Fibroblast of villous mesenchyme (primary cell): ENCODE measurements at regions not wholly inside any gene's neighbourhood (a gene's known extent, or its start where the extent isn't known, plus 50 kb on each side); places are given as distances from the start of the nearest gene placed in this dataset.

Source experiments
- DNase-seq: peaks from one replicate; pipeline ENCODE4 v3.0.0-alpha.2; 2010; ENCODE audit warnings: low read depth
- H3K4me3 ChIP-seq: 2 replicates; pipeline ENCODE4 v1.5.1; 2011; ENCODE audit warnings: low read depth, mild to moderate bottlenecking, low read length
- TF ChIP-seq, protein P1 (sequence below): IDR thresholded peaks from 2 replicates; pipeline ENCODE4 v1.5.1; 2012; ENCODE audit warnings: low read depth, mild to moderate bottlenecking, low read length; ENCODE audit not compliant: insufficient read depth

DNA sequence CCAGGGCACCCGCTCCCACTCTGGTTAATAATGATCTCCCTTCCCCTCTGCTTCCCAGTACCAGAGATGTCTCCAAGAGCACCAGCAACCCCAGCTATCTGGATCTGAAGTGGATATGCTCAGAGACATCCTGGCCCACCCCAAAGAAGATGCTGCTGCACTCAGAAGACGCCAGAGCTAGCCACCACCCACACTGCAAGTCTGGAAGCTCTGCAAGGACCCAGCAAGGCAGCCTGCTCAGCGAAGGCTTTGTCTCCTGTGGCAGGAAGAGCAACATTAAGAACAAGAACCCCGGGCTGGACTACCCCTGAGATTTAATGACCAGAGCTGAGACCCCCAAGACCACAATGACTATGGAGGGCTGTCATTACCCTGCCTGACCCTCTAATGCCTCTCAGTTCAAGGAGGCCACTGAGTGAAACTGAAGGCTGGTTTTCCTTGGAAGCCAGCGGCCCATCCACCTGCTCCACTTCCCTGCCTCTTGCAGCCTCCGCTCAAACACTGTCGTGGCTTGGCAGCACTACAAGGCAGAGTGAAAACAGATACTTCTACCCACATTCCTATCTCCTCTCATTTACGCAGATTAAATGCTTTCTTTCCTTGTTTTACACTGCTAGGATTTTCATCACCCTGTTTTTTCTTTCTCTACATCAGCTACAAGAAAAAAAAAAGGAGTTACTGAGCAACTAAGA is 202.2 kb downstream of the SNX10 start:
- DNase-seq, result no peak
- no peak overlapping the region for H3K4me3 ChIP-seq
- TF ChIP-seq, protein P1, sequence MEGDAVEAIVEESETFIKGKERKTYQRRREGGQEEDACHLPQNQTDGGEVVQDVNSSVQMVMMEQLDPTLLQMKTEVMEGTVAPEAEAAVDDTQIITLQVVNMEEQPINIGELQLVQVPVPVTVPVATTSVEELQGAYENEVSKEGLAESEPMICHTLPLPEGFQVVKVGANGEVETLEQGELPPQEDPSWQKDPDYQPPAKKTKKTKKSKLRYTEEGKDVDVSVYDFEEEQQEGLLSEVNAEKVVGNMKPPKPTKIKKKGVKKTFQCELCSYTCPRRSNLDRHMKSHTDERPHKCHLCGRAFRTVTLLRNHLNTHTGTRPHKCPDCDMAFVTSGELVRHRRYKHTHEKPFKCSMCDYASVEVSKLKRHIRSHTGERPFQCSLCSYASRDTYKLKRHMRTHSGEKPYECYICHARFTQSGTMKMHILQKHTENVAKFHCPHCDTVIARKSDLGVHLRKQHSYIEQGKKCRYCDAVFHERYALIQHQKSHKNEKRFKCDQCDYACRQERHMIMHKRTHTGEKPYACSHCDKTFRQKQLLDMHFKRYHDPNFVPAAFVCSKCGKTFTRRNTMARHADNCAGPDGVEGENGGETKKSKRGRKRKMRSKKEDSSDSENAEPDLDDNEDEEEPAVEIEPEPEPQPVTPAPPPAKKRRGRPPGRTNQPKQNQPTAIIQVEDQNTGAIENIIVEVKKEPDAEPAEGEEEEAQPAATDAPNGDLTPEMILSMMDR, result no peak

DNA sequence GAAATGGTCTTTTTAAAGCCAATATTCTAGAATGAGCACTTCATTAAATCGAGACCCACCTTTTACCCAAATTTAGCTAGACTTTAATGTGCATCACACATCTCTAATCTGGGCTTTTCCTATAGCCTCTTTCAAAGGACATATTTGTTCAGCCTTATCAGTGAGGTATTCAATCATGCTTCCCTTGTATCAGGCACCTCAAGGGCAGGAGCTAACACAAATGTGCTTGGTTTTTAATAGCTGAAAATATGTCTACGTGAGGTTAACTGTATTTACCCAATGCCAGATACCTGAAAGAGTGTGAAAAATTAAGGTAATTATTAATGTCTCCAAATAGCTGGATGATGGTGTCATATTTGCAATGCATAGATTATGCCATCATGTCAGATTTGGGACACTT is 203.9 kb downstream of the SNX10 start:
- no peak for DNase-seq
- H3K4me3 ChIP-seq, result no peak overlapping the region
- TF ChIP-seq, protein P1, result no peak

DNA sequence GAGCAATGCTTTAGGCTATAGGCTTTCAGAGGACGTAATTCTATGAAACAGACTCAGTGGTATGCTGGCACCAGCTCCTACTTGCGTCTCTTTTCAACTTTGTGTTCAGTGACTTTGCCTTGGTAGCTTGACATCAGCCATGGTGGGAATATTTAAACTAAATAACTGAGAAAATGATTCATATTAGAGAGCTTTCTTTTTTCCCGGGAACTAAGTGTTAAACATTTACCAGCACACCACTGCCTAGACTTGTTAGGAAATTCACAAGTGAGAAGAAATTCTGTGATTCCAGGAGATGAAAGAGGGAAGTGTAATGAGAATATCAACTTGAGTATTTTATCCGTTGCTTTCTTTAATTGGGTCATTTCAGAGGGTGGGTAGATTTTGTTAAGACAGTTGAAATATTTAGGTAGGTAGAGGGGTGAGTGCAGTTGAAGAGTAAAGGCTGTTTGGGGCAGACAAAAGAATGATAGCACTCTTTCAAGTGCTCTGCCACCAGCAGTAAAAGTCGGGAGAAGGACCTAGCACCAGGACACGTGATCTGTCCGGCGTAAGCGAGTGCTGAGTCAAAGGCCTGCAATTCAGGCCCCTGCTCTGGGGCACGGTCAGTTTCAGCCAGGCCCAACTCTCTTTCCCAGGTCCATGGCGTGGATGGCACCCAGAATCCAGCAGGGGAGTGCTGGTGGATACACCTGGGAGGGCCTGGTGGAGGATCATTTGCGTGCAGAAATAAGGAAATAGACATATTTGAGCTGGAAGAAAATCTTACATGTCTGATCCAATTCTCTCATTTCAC is 206.3 kb downstream of the SNX10 start:
- H3K4me3 ChIP-seq, result no peak overlapping the region
- TF ChIP-seq, protein P1, result no peak
- DNase-seq, result no peak

DNA sequence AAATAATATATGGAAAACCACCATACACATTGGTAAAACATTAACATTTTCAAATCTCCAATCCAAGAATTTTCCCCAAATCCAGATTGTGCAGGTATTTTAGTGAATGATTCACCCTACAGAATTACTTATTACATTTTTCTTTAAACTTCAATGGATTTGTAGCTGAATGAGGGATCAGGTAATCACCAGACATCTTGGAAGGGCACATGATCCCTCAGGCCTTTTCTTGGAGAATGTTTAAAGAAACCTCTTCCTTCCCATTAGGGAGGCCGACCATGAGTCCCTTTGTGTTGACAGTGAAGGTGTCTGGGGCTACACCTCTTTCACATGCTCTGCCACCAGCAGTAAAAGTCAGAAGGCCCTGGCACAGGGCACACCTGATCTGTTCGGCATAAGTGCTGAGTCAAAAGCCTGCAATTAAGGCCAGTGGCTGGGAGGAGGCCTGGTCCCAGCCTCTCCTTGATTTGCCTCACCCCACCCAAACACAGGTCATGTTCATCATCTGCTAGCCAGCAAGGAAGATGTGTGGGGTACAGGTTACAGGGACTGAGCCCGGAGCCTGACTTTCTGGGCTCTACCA is 207.7 kb downstream of the SNX10 start:
- DNase-seq, result no peak
- H3K4me3 ChIP-seq, result no peak overlapping the region
- TF ChIP-seq, protein P1, result no peak

DNA sequence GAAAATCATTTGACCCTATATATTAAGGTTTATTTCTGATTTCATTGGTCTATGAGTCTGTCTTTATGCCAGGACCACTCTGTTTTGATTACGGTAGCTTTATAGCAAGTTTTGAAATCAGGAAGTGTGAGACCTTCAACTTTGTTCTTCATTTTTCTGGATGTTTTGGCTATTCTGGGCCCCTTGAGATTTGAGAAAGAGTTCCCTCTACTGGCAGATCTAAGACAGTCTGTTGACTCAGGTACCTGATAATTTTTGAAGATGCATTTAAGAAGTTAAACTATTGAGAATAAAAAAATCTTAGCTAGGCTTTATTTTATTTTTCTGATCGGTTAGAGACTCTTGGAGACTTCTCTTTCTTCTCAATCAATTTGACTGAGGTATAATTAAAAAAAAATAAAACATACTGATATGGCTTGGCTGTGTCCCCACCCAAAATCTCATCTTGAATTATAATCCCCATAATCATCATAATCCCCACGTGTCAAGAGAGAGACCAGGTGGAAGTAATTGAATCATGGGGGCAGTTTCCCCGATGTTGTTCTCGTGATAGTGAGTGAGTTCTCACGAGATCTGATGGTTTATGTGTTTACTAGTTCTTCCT is 209.2 kb downstream of the SNX10 start:
- DNase-seq, result peak; percentile 43
- H3K4me3 ChIP-seq, result no peak overlapping the region
- TF ChIP-seq, protein P1, result peak; percentile 62

DNA sequence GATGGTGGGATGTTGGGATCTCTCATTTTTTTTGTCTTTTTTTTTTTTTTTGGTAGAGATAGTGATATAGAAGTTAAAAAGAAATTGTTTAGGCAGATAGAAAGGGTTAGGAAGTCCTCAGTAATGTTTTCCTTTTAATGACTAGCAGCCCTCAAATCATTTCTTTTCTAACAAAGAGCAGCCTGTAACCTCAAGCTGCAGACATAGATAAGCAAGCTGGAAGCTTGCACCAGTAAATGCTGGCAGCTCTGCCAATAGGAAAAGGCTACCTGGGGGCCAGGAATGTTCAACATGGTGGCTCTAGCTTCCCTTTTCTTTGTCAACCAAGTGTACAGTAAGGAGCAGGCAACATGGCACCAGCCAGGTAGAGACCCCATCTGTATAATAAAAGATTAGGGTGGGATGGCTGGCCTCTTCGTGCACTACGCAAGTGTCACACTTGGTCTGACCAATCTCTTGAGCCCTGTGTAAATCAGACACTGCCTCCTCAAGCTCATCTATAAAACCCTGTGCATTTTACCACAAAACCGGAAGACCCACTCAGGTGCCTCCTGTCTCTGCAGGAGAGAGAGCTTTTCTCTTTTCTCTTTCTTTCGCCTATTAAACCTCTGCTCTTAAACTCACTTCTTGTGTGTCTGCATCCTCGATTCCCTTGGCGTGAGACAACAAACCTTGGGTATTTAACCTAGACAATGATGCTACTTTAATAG is 212.9 kb downstream of the SNX10 start:
- TF ChIP-seq, protein P1, result no peak
- DNase-seq, result no peak

More for the DNA sequence above, 212.9 kb downstream of the SNX10 start:
- H3K4me3 ChIP-seq, result no peak overlapping the region
